MG63 (cell line): ENCODE measurements at regions not wholly inside any gene's neighbourhood (a gene's known extent, or its start where the extent isn't known, plus 50 kb on each side); places are given as distances from the start of the nearest gene placed in this dataset.

Source experiments
- DNase-seq: peaks from one replicate; pipeline ENCODE4 v3.0.0-alpha.2; 2020
- H3K27me3 ChIP-seq: fragments of 250-450 bp; sonication (Bioruptor Pico); 2 replicates; pipeline ENCODE4 v1.5.1; 2020; ENCODE audit warnings: mild to moderate bottlenecking, moderate library complexity
- H3K36me3 ChIP-seq: fragments of 250-450 bp; sonication (Bioruptor Pico); 2 replicates; pipeline ENCODE4 v1.5.1; 2020; ENCODE audit warnings: mild to moderate bottlenecking, moderate library complexity
- H3K4me3 ChIP-seq: fragments of 250-450 bp; sonication (Bioruptor Pico); 2 replicates; pipeline ENCODE4 v1.5.1; 2020; ENCODE audit warnings: mild to moderate bottlenecking, moderate library complexity
- H3K9me3 ChIP-seq: fragments of 250-450 bp; sonication (Bioruptor Pico); 2 replicates; pipeline ENCODE4 v1.5.1; 2020; ENCODE audit warnings: mild to moderate bottlenecking, moderate library complexity

DNA sequence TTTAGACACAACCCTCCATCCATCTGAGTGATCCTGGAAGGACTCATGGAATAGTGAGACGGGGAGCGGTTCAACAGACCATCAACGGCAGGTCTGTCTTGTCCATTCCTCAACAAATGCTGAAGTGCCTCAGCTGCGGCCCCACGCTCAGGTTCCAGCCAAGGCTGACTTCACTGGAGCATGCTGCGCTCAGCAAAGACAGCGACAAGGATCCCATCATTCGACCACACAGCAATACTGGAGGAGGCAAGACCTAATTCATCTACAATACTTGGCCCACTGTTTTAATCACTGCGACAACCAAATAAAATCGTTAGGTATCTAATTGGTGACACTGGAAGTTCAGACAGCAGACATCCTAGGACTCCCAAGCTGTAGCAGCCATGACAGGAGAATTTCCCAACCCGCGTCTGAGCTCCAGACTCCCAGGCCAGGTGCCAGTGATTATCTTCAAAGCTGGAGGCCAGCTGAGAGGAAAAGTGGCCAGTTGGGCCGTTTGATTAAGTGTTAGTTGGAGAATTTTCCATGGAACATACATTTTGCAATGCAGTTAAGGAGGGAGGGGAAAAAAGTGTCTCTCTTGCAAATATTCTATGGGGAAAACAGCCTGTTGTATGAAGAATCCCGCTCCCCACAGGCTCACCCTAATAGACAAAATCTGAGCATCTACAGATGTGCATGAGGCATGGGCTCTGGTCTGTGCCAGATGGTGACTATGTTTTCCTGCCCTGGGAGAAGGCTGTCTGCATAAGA is 92.5 kb upstream of the SLC35G4 start:
- DNase-seq: no peak
- Histone ChIP-seq H3K27me3 (no peaks in the 10 kb centered on the region), H3K36me3 (no peaks in the 10 kb centered on the region), H3K4me3 (no peak overlapping the region), H3K9me3 (no peaks in the 10 kb centered on the region)

DNA sequence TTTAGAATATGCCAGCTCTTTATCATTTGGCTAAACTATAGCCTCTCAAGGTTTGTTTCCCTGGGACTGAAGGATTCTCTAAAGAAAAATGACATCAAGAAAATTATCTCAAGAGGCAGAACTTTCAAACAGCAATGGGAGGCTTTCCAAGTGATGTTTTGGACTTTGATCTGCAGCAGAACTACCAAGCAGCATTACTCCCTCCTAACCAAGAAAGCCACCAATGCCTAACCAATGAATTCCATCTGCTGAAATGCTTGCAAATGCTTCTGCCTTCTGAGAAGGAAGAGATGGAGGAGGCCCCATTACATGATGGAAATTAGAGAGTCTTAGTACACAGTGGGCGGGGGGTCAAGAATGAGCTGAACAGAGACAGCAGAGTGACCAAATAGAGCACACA is 95.1 kb upstream of the SLC35G4 start:
- H3K27me3 ChIP-seq: no peaks in the 10 kb centered on the region
- H3K36me3 ChIP-seq: no peaks in the 10 kb centered on the region
- H3K4me3 ChIP-seq: no peak overlapping the region
- DNase-seq: no peak
- H3K9me3 ChIP-seq: no peaks in the 10 kb centered on the region

DNA sequence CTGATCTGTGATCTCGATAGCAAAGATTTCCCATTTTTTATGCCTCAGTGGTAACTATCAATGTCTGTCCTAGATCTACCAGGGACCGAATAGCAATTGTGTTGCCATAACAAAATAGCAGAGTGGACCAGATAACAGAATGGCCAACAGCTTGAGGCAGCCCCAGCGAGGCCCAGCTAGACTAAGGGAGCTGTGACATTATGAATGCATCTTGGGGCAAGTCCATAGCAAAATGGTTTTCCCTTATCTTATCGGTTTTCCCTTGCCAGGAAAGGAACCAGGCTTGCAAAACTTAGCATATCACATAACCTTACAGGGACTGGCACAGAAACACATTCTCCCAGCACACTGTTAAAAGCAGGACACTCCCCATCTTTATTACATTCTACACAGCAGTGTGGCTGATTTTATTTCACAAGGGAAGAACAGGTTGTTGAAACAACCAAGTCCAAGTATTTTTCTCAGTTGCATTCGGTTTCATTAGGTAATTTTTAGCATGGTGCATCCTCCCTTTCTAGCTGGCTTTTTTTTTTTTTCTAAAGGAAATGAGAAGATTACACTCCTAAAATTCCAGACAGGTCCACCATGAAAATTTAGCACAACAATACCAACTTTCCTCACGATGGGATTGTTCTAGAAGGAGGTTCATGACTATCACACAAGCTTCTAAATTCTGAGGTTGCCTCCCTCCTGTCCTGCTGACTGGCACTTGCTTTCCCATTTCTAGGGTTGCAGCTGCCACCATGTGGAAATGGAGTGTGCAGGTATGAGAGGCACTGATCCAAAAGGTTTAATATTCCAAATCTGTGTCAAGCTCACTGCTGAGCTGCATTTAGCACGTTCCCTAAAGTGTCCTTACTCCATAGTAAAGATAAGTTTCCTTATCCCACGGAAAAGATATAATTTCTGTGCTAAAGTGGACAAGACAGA is 97.0 kb upstream of the SLC35G4 start:
- Histone ChIP-seq H3K9me3 (no peaks in the 10 kb centered on the region), H3K27me3 (no peaks in the 10 kb centered on the region), H3K36me3 (no peaks in the 10 kb centered on the region), H3K4me3 (no peak overlapping the region)
- peak; percentile 30 for DNase-seq

DNA sequence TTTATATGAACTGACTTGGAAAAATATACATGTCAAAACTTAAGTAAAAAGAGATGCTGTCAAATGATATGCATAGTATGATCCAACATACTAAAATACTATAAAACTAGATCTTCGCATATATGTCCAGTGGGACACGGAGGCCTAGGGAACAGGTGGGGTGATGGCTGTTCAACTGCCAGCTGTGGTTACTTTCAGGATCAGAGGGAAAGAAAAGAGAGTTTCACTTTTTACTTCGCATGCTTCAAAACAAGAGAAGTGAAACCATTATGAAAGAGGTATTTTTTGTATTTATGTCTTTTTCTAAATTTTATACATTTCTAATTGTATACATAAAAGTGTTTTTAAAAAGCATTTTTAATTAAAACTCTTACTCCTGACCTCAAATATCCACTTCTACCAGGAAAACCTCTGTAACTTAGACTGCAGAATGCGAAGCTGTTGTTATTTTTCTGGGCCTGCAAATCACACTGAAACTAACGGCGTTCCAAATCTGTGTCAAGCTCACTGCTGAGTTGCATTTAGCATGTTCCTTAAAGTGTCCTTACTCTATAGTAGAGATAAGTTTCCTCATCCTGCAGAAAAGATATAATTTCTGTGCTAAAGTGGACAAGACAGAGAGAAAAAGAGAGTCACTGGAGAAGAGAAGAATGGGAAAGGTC is 97.8 kb upstream of the SLC35G4 start:
- Histone ChIP-seq H3K9me3 (no peaks in the 10 kb centered on the region), H3K36me3 (no peaks in the 10 kb centered on the region), H3K4me3 (no peak overlapping the region), H3K27me3 (no peaks in the 10 kb centered on the region)
- no peak for DNase-seq

DNA sequence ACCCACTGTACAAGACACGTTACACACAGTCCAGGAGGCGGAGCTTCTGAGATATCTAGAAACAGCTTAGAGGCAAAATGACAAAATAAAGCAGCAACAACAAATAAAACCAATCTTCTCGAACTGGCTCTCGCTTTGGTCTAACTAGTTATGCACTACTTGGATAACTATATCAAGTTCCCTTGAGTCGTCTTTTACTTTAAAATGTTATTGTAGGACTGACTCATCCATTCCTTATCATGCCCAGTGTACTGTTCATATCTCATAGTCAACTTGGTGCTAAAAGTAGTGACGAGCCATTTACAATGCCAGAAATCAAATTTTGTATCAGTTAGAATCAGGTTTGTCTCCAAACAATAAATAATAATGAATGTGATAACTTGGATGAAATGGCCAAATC is 102.5 kb upstream of the SLC35G4 start:
- Histone ChIP-seq H3K4me3 (no peak overlapping the region), H3K9me3 (no peaks in the 10 kb centered on the region), H3K36me3 (no peaks in the 10 kb centered on the region), H3K27me3 (no peaks in the 10 kb centered on the region)
- no peak for DNase-seq

DNA sequence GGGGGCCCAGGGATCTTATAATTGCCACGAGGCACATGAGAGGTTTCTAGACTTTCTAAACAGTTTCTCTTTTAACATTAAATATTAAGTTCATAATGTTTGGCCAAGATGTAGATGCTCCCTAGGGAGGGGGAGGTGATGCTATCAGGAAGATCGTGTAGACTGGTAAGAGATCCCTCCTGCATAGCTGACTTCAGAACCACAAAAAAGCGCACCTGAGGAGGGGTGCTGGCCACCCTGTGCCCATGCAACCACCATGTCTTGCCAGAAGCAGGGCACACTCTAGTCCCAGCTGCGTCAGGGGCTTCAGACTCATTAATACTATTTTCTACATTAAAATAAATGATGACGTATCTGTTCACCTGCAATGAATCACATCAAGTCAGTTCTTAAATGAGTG is 103.4 kb upstream of the SLC35G4 start:
- H3K4me3 ChIP-seq: no peak overlapping the region
- H3K36me3 ChIP-seq: no peaks in the 10 kb centered on the region
- H3K9me3 ChIP-seq: no peaks in the 10 kb centered on the region; the same call in 1 of the 2 replicates
- H3K27me3 ChIP-seq: no peaks in the 10 kb centered on the region
- no peak for DNase-seq

DNA sequence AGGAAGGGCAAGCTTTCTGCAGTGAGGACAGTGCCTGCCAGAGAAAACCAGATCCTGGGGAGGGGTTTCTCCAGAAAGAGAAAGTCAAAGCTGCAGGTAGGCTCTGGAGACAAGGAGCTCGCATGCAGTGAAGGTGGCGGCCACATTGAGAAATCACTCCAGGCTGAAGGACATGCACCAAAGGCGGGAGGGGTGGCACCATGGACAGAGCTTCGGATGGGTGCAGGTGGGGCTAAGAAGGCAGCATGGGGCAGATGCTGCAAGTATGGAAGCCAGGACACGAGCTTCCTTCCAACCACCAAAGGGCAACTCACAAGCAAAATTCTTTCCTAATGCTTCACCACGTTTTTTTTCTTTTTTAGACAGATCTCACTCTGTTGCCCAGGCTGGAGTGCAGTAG is 104.4 kb upstream of the SLC35G4 start:
- no peaks in the 10 kb centered on the region for H3K36me3 ChIP-seq

DNA sequence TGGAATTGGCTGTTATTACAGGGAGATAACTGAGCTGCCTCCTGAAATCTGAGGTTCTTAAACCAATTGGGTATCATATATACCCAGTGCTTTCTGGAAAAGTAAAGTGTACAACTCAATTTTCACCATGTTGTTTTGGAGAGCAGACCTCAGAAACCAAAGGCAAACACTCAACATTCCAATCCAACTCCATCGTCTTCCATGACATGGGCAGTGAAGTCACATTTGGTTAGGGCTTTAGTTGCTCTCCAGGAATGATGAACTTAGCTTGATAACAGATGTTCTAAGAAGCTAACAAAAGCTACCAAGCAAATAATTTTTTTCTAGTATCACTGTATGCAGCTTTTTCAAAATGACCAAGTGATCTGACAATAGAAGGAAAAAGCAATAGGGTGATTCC is 107.0 kb upstream of the SLC35G4 start:
- no peak for DNase-seq
- no peaks in the 10 kb centered on the region for H3K36me3 ChIP-seq
- no peaks in the 10 kb centered on the region; the same call in 1 of the 2 replicates for H3K9me3 ChIP-seq
- H3K27me3 ChIP-seq: no peaks in the 10 kb centered on the region
- H3K4me3 ChIP-seq: no peak overlapping the region

More for the DNA sequence above, 104.4 kb upstream of the SLC35G4 start:
- no peaks in the 10 kb centered on the region for H3K27me3 ChIP-seq
- no peak for DNase-seq
- H3K4me3 ChIP-seq: no peak overlapping the region
- no peaks in the 10 kb centered on the region; the same call in 1 of the 2 replicates for H3K9me3 ChIP-seq

DNA sequence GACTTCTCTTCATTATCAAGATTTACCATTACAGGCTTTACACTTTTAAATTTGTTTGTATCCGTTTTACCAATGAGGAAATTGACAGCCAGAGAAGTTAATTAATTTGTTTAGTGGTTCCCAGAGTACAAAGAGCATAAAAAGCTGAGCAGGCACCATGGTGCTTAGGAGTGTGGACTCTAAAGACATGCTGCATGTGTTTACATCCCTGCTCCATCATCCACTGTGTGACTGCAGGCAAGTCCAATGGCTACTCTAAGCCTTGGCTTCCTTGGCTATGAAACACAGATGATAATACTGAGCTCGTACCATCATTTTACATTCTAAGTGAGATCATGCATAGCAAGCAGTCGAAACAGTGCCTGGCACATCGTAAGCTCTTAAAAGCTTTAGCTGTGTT is 108.0 kb upstream of the SLC35G4 start:
- Histone ChIP-seq H3K27me3 (no peaks in the 10 kb centered on the region), H3K9me3 (no peaks in the 10 kb centered on the region; the same call in 1 of the 2 replicates), H3K4me3 (no peak overlapping the region), H3K36me3 (no peaks in the 10 kb centered on the region)
- no peak for DNase-seq

DNA sequence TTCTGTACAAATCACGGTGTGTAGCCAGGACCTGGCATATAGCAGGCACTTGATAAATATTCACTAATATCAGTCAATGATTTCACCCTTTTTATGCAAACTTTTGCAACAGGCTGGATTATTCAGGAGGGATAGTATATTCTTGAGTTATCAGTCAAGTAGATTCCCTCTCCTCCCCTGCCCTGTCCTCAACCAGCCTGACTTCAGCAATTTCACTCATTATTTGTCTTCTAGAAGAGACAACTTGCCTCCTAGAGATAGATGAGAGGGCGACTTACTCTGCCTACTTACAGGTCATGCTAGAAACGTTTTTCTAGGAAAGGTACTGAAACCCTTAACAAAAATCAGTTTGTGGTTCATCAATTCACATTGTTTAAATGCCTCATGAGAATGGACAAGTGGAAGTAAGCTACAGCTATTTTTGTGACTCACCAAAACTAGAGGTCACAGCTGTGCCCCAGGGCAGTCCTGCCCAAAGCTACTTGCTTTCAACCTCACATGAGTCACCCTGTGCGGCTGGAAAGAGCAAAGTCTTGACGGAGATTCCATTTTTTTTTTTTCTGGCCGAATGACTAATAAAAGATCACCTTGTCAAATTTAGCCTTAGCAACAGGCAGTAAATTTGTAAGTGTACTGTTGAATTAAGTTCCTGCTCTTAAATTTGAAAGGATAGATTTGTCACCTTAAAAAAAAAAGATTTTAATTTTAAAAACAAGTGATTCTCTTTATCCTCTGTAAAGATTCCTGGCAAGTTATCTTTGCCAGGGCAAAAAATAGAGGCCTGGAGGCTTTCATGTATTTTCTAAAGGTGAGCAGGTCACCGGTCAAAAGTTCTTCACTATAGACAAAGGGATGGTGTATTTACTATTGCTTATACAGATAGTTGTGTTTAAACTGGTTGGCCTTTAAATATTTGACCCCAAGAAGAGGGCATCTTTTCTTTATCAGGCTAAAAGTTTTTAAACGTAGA is 109.0 kb upstream of the SLC35G4 start:
- Histone ChIP-seq H3K4me3 (no peak overlapping the region), H3K36me3 (no peaks in the 10 kb centered on the region), H3K27me3 (no peaks in the 10 kb centered on the region), H3K9me3 (no peaks in the 10 kb centered on the region; the same call in 1 of the 2 replicates)
- peak; percentile 95 for DNase-seq

DNA sequence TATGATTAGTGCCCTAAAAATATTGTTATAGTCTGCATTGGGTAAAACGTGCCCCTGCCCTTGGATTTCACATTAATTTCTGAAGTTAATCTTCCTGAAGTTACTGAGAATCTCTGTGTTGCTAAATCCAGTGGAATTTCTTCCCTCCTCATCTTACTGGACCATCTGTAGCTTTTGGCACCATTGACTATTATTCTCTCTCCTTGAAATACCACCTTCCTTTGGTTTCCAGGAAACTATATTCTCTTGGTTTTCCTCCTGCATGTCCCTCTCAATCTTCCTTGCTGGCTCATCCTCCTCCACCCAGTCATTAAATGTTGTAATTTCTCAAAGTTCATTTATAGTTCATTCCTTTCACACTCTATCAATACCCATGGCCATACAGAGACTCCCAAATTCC is 110.6 kb upstream of the SLC35G4 start:
- no peaks in the 10 kb centered on the region; the same call in 1 of the 2 replicates for H3K9me3 ChIP-seq
- DNase-seq: no peak

DNA sequence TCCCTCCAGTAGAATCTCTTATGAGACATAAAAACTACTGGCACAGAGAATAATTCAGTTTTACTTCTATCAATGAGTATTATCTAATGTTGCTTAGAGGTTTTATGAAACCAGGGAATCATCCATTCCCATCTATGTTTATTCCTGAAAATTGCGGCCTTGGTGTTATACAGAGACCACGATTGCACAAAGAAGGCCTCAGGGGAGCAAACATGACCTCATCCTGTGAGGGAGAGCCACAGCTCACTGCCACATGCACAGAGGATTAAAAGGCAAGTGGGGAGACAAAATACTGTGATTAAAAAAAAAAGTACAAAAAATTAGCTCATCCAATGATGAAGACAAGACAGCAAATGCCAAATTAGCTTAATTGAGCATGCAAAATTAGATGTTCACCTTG is 111.8 kb upstream of the SLC35G4 start:
- no peaks in the 10 kb centered on the region; the same call in 1 of the 2 replicates for H3K9me3 ChIP-seq
- no peaks in the 10 kb centered on the region for H3K36me3 ChIP-seq
- H3K4me3 ChIP-seq: no peak overlapping the region
- no peaks in the 10 kb centered on the region for H3K27me3 ChIP-seq
- no peak for DNase-seq

More for the DNA sequence above, 110.6 kb upstream of the SLC35G4 start:
- Histone ChIP-seq H3K36me3 (no peaks in the 10 kb centered on the region), H3K4me3 (no peak overlapping the region), H3K27me3 (no peaks in the 10 kb centered on the region)

DNA sequence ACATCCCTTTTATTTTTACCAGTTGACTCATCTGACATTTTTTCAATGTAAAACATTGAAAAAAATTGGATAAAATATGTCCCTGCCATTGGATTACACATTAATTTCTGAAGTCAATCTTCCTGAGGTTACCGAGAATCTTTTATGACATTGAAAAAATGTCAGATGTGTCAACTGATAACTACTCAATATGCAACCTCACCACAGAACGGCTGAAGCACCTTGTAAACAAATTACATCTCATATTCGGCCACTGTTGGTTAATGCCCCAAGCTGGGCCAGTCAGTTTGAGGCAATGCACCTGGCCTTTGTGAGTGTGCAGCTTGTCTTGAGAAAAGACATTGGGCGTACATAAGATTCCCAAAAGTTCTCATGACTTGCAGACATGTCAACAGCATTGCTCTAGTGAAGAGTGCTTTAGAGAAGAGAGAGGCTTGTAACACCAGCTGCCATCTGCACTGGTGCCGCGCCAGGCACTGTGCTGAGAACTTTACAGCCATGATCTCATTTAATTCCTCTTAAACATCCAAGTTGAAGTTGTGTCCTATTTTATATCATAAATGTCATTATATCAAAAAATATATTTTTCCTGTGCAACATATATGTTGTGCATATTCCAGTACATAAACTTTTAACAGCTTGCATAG is 112.7 kb upstream of the SLC35G4 start:
- DNase-seq: no peak
- Histone ChIP-seq H3K36me3 (no peaks in the 10 kb centered on the region), H3K4me3 (no peak overlapping the region), H3K27me3 (no peaks in the 10 kb centered on the region), H3K9me3 (no peaks in the 10 kb centered on the region; the same call in 1 of the 2 replicates)

DNA sequence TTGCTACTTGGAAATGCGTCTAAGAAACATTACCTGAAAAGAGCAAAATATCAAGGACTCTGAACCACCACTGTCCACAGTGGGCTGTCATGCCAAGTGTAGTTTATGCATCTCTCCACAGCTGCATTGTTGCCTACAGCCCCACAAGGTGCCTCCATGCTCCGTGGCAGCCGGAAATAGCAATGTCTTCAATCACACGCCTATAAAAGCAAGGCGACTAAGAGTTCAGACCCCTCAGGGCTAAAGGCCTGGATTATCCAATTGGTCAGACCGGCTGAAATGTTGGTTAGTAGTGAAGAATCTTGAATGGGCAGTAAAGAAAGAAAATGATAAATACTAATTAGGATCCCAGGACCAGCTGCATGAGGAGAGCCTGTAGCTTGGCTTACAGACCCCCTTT is 114.0 kb upstream of the SLC35G4 start:
- DNase-seq: no peak
- Histone ChIP-seq H3K27me3 (no peaks in the 10 kb centered on the region), H3K4me3 (no peak overlapping the region)

DNA sequence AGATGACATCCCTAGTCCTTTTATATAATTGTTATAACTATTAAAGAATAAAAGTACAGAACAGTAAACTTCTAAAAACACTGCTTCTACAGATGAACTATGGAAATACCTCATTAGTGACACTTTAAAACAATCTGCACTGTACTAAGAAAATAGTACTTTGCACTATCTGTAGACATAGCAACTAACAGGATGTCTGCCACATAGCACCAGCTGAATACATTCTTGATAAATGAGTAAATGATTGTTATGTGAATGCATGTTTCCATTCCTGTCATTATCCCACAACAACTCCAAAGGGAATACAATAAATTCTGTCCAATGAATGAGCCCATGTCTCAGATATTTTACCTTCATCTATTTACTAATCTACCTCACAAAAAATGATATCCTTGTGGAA is 115.3 kb upstream of the SLC35G4 start:
- Histone ChIP-seq H3K27me3 (no peaks in the 10 kb centered on the region), H3K4me3 (no peak overlapping the region), H3K36me3 (no peaks in the 10 kb centered on the region), H3K9me3 (no peaks in the 10 kb centered on the region)
- no peak for DNase-seq

More for the DNA sequence above, 114.0 kb upstream of the SLC35G4 start:
- Histone ChIP-seq H3K36me3 (no peaks in the 10 kb centered on the region), H3K9me3 (no peaks in the 10 kb centered on the region)
